ENCODE measurements at regions not wholly inside any gene's neighbourhood (a gene's known extent, or its start where the extent isn't known, plus 50 kb on each side); places are given as distances from the start of the nearest gene placed in this dataset.
"Not testable (repeated sequence)": the region's sequence is repeated elsewhere in the genome, so short reads cannot be mapped to it uniquely, and the experiment has no call there.

- Mint-ChIP-seq H3K4me1 (no peaks in the 10 kb centered on the region), H3K27me3 (no peaks in the 10 kb centered on the region), H3K4me3 (no peak overlapping the region), H3K9me3 (peaks cover 6% of the 10 kb centered on the region), H3K27ac (no peak overlapping the region), H3K36me3 (ENCODE audit: low read depth) (no peaks in the 10 kb centered on the region)
- DNase-seq: no peak
- CTCF ChIA-PET: no interaction called here
- POLR2A ChIA-PET: no interaction called here
Measured at GRCh38 chr10:65284495-65285041, 1641.3 kb upstream of the LRRTM3 start.

GRCh38 chr10:65285726-65286125 lies 1640.1 kb upstream of the LRRTM3 start:
- H3K27ac Mint-ChIP-seq; H3K36me3 Mint-ChIP-seq (ENCODE audit: low read depth); CTCF ChIA-PET; DNase-seq; H3K4me1 Mint-ChIP-seq; H3K9me3 Mint-ChIP-seq; H3K4me3 Mint-ChIP-seq; POLR2A ChIA-PET; H3K27me3 Mint-ChIP-seq: not testable (repeated sequence)

- no peak overlapping the region for H3K27ac Mint-ChIP-seq
- DNase-seq: no peak
- H3K4me1 Mint-ChIP-seq: no peaks in the 10 kb centered on the region
- H3K9me3 Mint-ChIP-seq: peaks cover 5% of the 10 kb centered on the region
- H3K4me3 Mint-ChIP-seq: no peak overlapping the region
- no peaks in the 10 kb centered on the region for H3K27me3 Mint-ChIP-seq
- POLR2A ChIA-PET: no interaction called here
- no peaks in the 10 kb centered on the region for H3K36me3 Mint-ChIP-seq (ENCODE audit: low read depth)
- CTCF ChIA-PET: no interaction called here
Measured at GRCh38 chr10:65291286-65291685, 1634.5 kb upstream of the LRRTM3 start.

DNA sequence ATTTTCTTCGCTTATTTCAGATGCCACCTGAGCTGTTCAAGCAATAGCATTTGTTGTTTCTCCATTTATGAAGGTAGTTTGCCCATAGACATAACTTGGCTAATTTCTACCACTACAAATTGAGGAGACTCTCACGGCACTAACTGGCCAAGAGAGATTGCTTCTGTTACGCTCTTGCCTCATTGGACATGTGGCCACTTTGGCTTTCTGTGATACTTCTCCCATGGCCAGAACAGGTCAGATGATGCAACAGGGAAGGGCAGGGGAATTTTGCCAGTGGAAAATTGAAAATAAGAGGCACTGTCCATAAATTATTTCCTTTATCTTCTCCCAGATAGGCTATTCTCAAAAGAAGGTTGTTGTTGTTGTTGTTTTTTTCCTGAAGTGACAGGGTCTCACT lies 1633.3 kb upstream of the LRRTM3 start:
- POLR2A ChIA-PET: no interaction called here
- H3K9me3 Mint-ChIP-seq: peaks cover 2% of the 10 kb centered on the region
- CTCF ChIA-PET: no interaction called here
- H3K27ac Mint-ChIP-seq: no peak overlapping the region
- no peaks in the 10 kb centered on the region for H3K36me3 Mint-ChIP-seq (ENCODE audit: low read depth)
- no peak overlapping the region for H3K4me3 Mint-ChIP-seq
- H3K27me3 Mint-ChIP-seq: no peaks in the 10 kb centered on the region
- H3K4me1 Mint-ChIP-seq: no peaks in the 10 kb centered on the region
- DNase-seq: no peak

GRCh38 chr10:65294329-65294728 lies 1631.5 kb upstream of the LRRTM3 start:
- no peaks in the 10 kb centered on the region for H3K27me3 Mint-ChIP-seq
- no peak overlapping the region for H3K4me3 Mint-ChIP-seq
- H3K36me3 Mint-ChIP-seq (ENCODE audit: low read depth): no peaks in the 10 kb centered on the region
- ChIA-PET POLR2A (no interaction called here), CTCF (no interaction called here)
- no peak overlapping the region for H3K27ac Mint-ChIP-seq
- DNase-seq: no peak
- H3K4me1 Mint-ChIP-seq: no peaks in the 10 kb centered on the region
- peaks cover 2% of the 10 kb centered on the region for H3K9me3 Mint-ChIP-seq

DNA sequence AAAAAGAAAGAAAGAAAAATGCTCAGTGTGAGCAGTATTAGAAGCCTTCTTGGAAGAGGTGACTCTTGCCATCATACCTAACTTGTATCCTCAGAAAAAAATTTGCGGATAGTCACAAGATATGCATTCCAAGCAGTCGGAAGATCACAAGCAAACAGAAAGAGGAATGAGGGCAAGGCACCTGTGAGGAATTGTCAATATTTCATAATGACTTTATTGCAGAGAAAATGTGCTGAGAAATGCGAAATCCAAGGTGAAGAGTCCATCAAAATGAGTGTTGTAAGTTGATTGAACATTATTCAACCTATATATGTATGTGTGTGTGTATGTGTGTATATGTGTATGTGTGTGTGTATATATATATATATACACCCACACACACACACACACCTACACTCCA lies 1624.7 kb upstream of the LRRTM3 start:
- no peaks in the 10 kb centered on the region for H3K9me3 Mint-ChIP-seq
- H3K36me3 Mint-ChIP-seq (ENCODE audit: low read depth): no peaks in the 10 kb centered on the region
- H3K27ac Mint-ChIP-seq: no peak overlapping the region
- POLR2A ChIA-PET: no interaction called here
- CTCF ChIA-PET: no interaction called here
- no peak for DNase-seq
- H3K4me1 Mint-ChIP-seq: no peaks in the 10 kb centered on the region
- no peak overlapping the region for H3K4me3 Mint-ChIP-seq
- H3K27me3 Mint-ChIP-seq: no peaks in the 10 kb centered on the region

GRCh38 chr10:65306201-65306600 lies 1619.6 kb upstream of the LRRTM3 start:
- H3K27me3 Mint-ChIP-seq: no peaks in the 10 kb centered on the region
- DNase-seq: no peak
- ChIA-PET CTCF (no interaction called here), POLR2A (no interaction called here)
- H3K36me3 Mint-ChIP-seq (ENCODE audit: low read depth): no peaks in the 10 kb centered on the region
- H3K4me1 Mint-ChIP-seq: no peaks in the 10 kb centered on the region
- no peak overlapping the region for H3K27ac Mint-ChIP-seq
- H3K9me3 Mint-ChIP-seq: no peaks in the 10 kb centered on the region
- H3K4me3 Mint-ChIP-seq: no peak overlapping the region

DNA sequence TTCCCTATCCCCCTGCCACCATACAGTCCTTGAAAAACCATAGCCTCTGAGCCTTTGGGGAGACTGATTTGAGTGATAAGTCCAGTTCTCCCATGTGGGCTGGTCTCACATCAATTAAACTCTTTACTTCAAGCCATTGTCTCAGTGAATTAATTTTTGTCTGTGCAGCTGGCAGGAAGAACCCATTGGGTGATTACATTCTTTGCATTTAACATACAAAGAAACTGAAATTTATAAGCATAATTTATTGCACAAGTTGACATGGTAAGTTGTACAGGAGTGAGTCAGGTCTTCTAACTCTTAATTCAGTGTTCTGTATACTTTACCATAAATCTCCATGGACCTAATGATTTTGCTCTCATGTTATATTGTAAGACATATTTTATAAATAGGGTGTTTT lies 1613.0 kb upstream of the LRRTM3 start:
- POLR2A ChIA-PET: no interaction called here

GRCh38 chr10:65313406-65313805 lies 1612.4 kb upstream of the LRRTM3 start:
- Mint-ChIP-seq H3K9me3 (no peaks in the 10 kb centered on the region), H3K27ac (no peak overlapping the region), H3K27me3 (no peaks in the 10 kb centered on the region), H3K36me3 (ENCODE audit: low read depth) (no peaks in the 10 kb centered on the region), H3K4me1 (no peaks in the 10 kb centered on the region), H3K4me3 (no peak overlapping the region)
- CTCF ChIA-PET: no interaction called here
- POLR2A ChIA-PET: no interaction called here
- no peak for DNase-seq

More for the DNA sequence above, 1613.0 kb upstream of the LRRTM3 start:
- no peaks in the 10 kb centered on the region for H3K4me1 Mint-ChIP-seq
- no peak for DNase-seq
- no peaks in the 10 kb centered on the region for H3K27me3 Mint-ChIP-seq
- no peaks in the 10 kb centered on the region for H3K9me3 Mint-ChIP-seq
- H3K4me3 Mint-ChIP-seq: no peak overlapping the region
- CTCF ChIA-PET: no interaction called here
- H3K27ac Mint-ChIP-seq: no peak overlapping the region
- H3K36me3 Mint-ChIP-seq (ENCODE audit: low read depth): no peaks in the 10 kb centered on the region

DNA sequence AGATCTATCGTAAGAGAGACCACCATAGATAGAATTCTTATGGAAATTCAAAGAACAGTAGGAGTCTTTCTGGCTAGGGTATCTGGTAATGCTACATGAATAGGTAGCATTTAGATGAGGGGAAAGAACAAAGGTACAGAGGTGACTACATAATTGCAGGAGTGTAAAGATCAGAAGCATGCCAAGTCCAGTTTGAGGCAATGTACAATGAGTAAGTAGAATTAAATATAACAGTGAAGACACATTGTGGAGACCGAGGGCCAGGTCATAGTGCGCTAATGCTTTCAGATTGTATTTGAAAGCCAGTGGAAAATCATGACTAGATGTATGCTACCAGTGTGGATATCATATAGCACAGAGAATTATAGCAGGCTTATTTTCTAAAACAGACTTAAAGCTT lies 1611.6 kb upstream of the LRRTM3 start:
- H3K27ac Mint-ChIP-seq: no peak overlapping the region
- POLR2A ChIA-PET: no interaction called here
- no peaks in the 10 kb centered on the region for H3K4me1 Mint-ChIP-seq

DNA sequence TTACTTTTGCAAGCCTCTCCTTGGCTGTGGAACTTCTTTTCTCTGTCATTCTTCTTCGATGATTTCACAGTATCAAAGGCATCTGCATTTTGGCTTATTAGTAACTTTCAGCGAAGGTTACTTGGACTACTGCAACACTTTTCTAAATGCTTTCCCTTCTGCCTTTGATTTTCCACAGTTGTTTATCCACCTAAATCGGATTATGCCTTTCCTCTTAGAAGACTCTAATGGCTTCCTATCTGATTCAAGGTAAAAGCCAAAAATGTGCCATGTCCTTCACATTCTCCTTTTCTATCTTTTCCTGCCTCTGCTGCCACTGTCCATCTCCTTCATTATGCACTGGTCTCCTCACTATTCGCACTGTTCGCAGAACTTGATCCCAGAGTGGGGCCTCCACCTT lies 1606.3 kb upstream of the LRRTM3 start:
- H3K4me3 Mint-ChIP-seq: no peak overlapping the region
- no peaks in the 10 kb centered on the region for H3K9me3 Mint-ChIP-seq
- no peaks in the 10 kb centered on the region for H3K36me3 Mint-ChIP-seq (ENCODE audit: low read depth)
- DNase-seq: no peak
- H3K27me3 Mint-ChIP-seq: no peaks in the 10 kb centered on the region
- no peaks in the 10 kb centered on the region for H3K4me1 Mint-ChIP-seq
- H3K27ac Mint-ChIP-seq: no peak overlapping the region
- CTCF ChIA-PET: no interaction called here
- POLR2A ChIA-PET: no interaction called here

More for the DNA sequence above, 1611.6 kb upstream of the LRRTM3 start:
- no peak overlapping the region for H3K4me3 Mint-ChIP-seq
- no peaks in the 10 kb centered on the region for H3K27me3 Mint-ChIP-seq
- H3K9me3 Mint-ChIP-seq: no peaks in the 10 kb centered on the region
- CTCF ChIA-PET: no interaction called here
- DNase-seq: no peak
- H3K36me3 Mint-ChIP-seq (ENCODE audit: low read depth): no peaks in the 10 kb centered on the region

DNA sequence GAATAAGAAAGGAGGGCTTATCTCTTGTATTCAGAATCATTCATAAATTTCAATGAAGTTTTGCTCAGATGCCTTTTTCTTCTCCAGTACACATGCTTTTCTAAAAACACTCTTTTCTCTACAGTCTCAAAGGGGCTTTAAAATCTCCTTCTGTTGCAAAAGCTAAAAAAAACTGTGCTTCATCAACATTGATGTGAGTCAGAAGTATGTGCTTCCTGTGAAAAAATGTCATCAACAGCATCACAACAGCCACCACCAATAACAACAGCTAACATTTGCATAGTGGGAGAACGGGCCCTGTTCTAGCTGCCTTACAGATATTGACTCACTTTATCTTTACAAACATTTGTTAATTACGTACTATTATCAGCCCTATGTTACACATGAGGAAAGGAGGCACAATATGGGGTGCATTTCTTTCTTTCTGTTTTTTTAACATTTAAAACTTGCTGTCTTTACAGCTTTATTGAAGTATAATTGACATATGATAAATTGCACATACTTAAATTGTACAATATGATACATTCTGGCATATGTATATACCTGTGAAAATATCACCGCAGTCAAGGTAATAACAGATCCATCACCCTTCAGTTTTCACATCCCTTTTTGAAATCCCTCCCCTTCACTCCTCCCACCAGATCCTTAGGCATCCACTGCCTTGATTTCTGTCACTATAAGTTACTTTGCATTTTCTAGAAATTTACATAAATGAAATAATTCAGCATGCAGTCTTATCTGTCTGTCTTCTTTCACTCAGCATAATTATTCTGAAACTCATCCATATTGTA lies 1605.4 kb upstream of the LRRTM3 start:
- Mint-ChIP-seq H3K36me3 (ENCODE audit: low read depth) (no peaks in the 10 kb centered on the region), H3K4me3 (no peak overlapping the region)
- CTCF ChIA-PET: interaction anchor here (0.6 kb wide), 1 partner anchor 30 kb away, joined by 3 read pairs; no protein-coding TSS in a partner anchor

DNA sequence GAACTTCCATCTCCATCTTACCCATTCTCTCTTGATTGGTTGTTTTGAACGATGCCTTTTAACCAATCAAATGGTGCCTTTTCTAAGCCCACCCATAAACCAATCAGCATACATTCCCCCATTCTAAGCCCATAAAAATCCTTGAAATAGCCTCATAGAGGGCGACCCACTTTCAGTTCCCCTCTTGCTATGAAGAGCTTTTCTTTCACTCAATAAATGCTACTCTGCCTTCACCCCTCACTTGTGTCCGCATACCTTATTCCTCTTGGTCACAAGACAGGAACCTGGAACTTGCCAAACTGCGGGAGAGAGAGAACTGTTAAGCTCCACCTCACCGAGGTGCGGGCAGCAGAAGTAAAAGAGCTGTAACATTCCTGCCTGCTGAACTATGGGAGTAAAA lies 1602.0 kb upstream of the LRRTM3 start:
- POLR2A ChIA-PET: no interaction called here
- DNase-seq: no peak
- Mint-ChIP-seq H3K27me3 (no peaks in the 10 kb centered on the region), H3K36me3 (ENCODE audit: low read depth) (no peaks in the 10 kb centered on the region), H3K9me3 (no peaks in the 10 kb centered on the region), H3K4me3 (no peak overlapping the region), H3K27ac (no peak overlapping the region), H3K4me1 (no peaks in the 10 kb centered on the region)
- CTCF ChIA-PET: no interaction called here

More for the DNA sequence above, 1605.4 kb upstream of the LRRTM3 start:
- Mint-ChIP-seq H3K27me3 (no peaks in the 10 kb centered on the region), H3K27ac (no peak overlapping the region), H3K9me3 (no peaks in the 10 kb centered on the region), H3K4me1 (no peaks in the 10 kb centered on the region)
- POLR2A ChIA-PET: no interaction called here
- no peak for DNase-seq

DNA sequence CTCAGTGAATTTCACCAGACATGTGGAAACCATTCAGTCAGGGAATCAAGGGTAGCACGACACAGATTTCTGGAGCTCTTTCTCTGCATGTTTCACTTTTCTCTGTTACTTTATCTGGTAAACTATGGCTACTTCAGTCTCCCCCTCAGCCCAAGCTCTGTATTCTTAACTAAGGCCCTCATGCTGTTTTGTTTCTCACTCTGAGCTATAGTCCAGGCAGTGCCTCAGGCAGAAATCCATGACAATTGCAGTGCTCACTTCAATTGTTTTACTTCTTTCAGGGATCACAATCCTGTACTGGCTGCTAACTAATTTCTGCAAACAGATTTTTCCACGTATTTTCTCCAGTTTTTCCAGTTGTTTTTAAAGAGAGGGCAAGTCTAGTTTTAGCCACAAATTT lies 1599.9 kb upstream of the LRRTM3 start:
- CTCF ChIA-PET: no interaction called here
- Mint-ChIP-seq H3K27ac (no peak overlapping the region), H3K27me3 (no peaks in the 10 kb centered on the region)

More for the DNA sequence above, 1599.9 kb upstream of the LRRTM3 start:
- Mint-ChIP-seq H3K4me3 (no peak overlapping the region), H3K9me3 (no peaks in the 10 kb centered on the region), H3K36me3 (ENCODE audit: low read depth) (no peaks in the 10 kb centered on the region), H3K4me1 (no peaks in the 10 kb centered on the region)
- DNase-seq: no peak
- POLR2A ChIA-PET: no interaction called here
